Left ventricle myocardium superior (tissue), 1 donor: ENCODE measurements at regions not wholly inside any gene's neighbourhood (a gene's known extent, or its start where the extent isn't known, plus 50 kb on each side); places are given as distances from the start of the nearest gene placed in this dataset.

ENCODE experiments used
- ATAC-seq: fragments of 200-7000 bp; cut with Tn5 transposase; one replicate; pipeline ENCODE4 v1.9.1; 2020; ENCODE audit warnings: mild to moderate bottlenecking, moderate library complexity
- DNase-seq: peaks from one replicate; pipeline ENCODE4 v3.0.0-alpha.2; 2020
- intact Hi-C: fragments of 100-400 bp; cut with micrococcal nuclease; formaldehyde crosslinking; loops from one replicate; pipeline ENCODE4 v1.11.0; 2022
- donor health status: DM: no; HTN: yes; CAD: no; lungs with severe emphysema.

DNA sequence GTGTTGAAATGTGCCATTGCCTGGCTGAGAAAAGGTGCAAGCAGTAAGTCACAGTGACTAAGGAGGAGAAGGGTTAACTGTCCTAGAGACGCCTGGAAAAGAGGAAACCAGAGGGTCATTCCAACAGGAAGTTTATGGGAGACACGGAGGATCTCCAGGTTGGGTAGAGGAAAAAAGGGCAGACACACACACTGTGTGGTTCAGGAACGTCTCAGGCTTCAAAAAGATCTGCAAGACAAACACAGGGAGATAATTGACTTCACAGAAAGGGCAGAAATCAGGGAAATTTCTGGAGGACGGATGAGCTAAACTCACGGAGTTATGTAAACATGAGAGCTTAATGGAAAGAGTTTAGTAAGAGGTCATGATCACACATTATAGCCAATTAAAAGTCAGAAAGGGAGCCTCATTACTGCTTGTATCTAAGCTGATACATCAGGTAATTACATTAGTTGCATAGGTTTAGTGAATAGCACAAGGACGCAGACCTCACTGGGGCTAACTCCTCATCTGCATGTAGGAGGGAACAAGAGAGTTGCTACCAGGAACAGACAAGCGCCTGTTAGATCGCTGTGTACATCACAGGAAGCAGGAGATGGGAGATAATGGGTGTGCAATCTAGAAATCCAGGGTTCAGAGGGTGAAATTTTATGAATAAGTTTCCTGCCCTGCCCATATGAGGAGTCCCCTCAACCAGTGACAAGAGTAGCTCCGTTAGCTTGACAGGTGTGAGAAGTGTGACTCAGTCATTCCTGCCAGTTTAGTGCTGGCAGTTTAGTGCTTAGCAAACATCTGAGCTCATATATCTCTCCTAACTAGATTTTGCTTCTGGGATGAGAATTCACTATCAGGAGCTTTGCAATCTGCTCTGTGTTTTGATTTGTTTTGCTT, 96.6 kb upstream of the TNR start:
- no peak for DNase-seq
- intact Hi-C loops: no loop called here
- no peak for ATAC-seq

DNA sequence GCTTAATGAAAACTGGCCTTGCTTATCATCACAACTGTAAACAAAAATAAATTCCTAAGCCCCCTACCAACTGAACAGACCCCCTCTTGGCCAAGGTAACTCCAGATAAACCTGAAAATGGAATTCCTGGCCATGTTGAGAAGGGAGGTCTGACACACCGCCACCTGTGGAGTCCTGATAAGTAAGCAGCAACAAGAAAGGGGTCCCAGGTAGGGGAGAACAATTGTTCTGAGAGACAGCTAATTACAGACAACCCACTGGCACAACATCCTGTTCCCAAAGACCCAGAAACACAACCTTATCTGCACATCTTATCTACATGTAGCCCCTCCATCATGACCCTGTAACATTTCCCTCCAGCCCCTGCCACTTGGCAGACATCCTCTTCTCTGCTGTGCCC, 91.2 kb upstream of the TNR start:
- ATAC-seq (no peak), DNase-seq (no peak)
- intact Hi-C loops: no loop called here

DNA sequence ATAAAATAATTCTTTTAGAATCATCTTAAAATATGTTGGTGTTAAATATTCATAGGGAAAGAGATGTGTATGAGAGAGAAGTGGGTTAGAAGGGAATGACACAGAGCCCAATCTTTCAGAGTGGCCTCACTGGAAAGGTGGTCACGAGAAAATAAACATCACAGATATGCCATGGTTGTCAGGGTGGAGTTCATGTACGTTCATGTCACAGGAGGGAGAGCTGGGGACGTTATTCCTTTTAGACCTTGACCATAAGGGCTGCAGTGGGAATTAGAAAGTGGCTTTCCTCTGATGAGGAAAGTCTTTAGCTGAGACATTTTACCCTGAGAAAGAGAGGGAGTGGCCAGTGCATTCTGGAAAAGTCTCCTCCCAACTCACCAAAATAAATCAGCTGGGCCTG, 90.6 kb upstream of the TNR start:
- DNase-seq (no peak), ATAC-seq (no peak)
- intact Hi-C loops: no loop called here

DNA sequence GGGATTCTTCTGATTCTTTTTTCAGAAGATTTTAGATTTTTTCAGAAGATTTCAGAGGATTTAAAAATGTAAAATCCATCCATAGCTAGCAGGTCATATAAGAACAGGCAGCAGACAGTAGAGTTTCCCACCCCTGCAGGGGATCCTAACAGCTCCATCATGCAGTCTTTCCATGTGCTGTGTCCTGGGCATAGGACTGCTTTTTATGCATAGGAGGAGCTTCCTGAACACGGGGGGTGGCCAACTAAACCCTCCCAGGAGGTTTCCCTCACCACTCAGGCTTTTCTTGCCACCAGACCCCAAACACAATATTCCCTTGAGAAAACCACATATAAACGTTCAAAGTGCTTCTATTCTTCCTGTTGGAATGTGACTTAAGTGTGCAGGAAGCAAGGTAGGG, 90.1 kb upstream of the TNR start:
- DNase-seq (no peak), ATAC-seq (no peak)

DNA sequence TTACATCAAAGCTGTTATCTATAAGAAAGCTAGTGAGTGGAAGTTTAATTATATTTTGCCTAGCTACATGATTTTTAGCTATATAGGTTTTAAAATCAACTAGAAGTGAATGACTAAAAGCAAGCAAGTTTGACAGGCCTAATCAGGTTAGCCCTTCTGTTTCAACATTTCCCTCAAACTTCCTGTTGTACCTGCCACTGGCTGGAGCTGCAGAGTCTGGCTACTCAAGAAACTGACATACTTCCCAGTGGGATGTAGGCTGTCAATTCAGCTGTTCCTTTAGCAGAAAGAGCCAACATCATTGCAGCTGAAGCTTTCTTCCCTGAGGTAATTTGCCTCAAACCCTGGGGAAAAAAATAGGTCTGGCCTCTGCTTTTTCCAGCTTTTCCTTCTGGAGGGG, 87.1 kb upstream of the TNR start:
- intact Hi-C loops: no loop called here
- no peak for ATAC-seq
- DNase-seq: no peak

More for the DNA sequence above, 90.1 kb upstream of the TNR start:
- intact Hi-C loops: no loop called here

DNA sequence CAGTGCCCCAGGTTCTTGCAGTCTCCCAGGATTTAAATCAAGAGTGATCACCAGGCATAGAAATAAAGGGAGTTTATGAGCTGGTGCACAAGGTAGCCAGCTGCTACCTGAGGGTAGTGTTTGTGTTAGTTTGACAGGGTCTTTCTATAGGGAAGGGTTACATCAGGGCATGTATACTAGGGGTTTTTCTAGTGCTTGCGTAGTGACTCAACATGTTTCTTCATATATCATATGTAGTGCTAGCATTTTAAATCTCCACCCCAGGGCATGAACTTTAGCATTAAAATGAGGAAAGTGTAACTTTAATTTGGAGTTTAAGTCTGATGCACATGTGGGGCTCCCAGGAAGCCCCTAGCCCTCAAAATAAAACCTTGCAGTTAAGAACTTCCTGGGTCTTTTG, 86.5 kb upstream of the TNR start:
- no peak for ATAC-seq
- DNase-seq: no peak
- intact Hi-C loops: no loop called here

DNA sequence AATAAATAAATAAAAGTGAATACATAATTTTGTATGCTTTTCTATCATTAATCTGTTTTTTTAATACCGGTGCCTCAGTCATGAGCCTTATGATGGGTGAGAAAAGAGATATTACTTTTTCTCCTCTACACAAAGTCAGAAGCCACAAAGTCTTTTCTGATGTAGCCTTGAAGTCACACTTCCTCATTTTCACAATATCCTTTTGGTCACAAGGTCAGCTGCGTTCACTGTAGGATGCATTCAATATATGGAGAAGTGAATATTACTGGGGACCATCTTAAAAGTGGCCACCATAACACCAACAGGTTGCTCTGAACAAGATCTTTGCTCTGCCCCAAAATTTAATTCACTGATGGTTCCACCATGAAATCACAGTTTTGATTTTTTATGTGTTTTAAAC, 83.3 kb upstream of the TNR start:
- no peak for DNase-seq
- no peak for ATAC-seq
- intact Hi-C loops: no loop called here

DNA sequence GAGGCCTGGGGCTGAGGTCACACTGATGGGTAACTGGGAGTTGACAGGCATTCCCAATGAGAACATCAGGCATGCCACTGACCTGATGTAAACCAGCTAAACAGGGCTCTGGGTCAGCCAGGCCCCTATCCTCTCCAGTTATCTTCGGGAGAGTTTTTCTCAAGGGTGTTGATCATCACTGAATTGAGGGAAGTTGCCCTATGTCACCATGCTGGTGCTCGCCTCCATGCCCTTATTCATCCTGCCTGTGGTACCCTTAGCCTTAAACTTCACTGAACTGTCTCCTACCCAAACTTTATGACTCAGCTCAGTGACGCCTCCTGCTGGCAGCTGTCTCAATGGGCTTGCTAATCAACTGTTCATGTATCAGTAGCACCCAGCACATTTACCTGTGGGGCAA, 80.7 kb upstream of the TNR start:
- DNase-seq (peak; percentile 39), ATAC-seq (peak; percentile 94)
- intact Hi-C loops: no loop called here

DNA sequence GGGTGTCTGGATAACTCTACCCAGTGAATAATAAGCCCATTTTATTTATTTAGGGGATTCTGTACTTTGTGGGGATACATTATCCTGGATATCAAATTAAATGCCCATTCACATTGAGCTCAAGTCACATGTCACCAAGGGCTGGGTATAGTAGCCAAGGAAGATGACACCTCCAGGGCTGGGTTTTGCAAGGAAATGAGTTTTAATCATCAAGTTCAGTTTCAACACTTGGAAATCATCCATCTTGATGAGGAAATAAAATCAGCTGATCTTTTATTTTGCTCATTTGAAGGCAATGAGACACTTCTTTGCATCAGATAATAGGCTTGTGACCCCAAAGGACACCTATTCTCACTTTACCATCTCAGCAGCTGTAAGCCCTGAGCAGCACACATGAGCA, 80.0 kb upstream of the TNR start:
- ATAC-seq: no peak
- intact Hi-C loops: no loop called here
- no peak for DNase-seq

DNA sequence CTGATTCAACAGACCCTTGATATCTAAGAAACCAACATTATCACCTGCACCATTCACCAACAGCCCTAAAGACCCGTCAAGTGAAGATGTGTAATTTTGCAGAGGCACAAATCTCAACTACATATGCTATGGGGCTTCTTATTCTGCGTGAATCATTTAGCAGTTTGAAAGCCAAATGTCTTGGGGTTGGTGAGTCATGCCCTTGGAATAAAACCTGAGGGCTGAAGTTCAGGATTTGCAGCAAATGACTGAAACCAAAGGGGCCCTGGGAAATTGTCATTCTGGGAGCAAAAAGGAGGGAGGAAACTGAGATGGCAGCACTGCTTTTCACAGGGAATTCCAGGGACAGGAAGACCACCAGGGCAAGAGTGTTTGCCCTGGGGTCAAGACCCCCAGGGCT, 79.2 kb upstream of the TNR start:
- intact Hi-C loops: no loop called here
- DNase-seq (no peak), ATAC-seq (no peak)

DNA sequence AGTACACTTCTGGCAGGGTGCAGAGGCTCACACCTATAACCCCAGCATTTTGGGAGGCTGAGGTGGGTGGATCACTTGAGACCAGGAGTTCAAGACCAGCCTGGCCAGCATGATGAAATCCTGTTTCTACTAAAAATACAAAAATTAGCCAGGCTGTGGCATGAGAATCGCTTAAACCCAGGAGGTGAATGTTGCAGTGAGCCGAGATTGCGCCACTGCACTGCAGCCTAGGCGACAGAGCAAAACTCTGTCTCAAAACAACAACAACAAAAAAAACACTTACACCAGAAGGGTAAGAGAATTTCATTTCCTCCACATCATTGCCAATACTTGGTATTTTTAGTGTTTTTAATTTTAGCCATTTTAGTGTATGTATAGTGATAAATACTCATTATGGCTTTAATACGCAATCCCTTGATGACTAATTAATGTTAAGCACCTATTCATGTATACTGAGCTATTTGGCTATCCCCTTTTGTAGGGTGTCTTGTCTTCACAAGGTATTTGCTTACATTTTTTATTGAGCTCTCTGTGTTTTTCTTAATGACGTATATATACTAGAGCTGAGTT, 77.1 kb upstream of the TNR start:
- intact Hi-C loops: no loop called here
- DNase-seq (no peak), ATAC-seq (no peak)

DNA sequence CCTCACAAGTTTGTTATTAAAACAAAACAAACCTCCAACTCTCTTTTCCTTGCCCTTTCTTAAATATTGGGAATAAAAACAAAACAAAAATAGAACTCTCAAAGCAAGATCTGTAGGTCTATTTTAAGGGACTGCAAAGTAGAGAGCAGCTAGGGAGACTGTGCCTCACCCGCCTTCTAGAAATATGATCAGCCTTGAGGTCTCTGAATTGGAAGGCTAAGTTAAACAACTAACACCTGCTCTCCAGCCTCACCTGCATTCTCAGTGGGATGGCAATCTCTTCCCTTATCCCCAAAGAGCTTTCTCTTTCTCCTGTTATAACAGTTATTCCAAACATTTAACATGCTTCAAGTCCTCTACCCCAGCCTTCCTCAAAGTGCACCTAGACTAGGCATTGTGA, 75.5 kb upstream of the TNR start:
- intact Hi-C loops: no loop called here
- ATAC-seq (no peak), DNase-seq (no peak)

DNA sequence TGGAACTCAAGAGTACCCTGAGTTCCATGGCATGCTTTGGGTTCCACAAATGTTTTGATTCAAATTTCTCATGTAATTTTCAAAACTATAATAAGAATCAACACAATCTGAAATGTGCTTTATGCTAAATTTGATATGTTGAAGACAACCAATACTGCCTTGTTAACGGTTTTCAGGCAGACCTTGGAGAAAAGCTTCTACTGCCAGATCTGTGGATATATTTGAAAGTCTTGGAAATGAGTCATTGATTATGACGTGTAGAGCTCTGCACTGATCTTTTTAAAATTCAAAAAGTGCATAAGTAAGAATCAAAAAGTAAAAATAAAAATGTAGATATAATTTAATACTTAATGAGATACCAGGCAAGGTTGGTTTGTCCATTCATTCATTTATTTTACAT, 74.0 kb upstream of the TNR start:
- intact Hi-C loops: no loop called here
- no peak for DNase-seq
- no peak for ATAC-seq

DNA sequence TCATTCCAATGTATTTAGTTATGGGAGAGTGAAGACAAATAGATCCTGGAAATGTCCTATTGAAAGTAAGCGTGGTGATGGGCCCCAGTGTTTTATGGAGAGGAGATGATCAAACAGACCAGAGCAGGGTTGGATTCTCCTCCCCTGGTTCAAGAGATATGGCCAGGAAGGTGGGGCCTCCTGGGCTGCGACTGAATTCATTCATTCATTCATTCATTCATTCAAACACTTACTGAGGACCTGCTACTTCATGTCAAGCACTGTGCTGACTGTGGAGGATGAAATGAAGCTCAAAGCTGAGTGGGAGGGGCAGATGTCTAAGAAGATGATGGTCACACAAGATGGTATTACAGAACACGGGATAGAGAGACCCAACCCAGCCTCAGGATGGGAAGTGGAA, 71.5 kb upstream of the TNR start:
- intact Hi-C loops: no loop called here
- ATAC-seq: no peak
- no peak for DNase-seq

DNA sequence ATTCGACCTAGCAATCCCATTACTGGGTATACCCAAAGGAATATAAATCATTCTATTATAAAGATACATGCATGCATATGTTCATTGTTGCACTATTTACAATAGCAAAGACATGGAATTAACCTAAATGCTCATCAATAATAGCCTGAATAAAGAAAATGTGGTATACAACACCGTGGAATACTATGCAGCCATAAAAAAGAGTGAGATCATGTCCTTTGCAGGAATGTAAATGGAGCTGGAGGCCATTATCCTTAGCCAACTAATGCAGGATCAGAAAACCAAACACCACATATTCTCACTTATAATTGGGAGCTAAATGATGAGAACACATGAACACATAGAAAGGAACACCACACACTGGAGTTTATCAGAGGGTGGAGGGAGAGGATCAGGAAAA, 69.5 kb upstream of the TNR start:
- intact Hi-C loops: no loop called here
- no peak for ATAC-seq
- no peak for DNase-seq

DNA sequence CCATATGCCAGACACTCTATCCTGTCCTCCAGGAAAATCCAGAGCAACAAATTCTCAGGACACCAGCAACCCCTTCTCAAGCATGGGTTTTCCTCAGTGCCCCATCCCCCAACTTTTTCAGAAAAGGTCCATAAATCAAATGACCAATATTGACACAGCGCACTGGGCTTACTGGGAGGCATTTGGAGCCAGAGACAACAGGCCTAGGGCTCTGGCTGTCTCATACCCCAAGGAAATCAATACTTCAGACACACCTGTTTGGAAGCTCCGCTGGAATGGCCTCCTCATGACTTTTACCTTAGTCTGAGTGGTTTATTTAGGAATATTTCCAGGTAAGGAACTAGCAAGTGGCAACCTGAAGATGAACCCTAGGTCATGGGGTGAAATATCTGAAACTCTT, 66.9 kb upstream of the TNR start:
- ATAC-seq: no peak
- intact Hi-C loops: no loop called here

DNA sequence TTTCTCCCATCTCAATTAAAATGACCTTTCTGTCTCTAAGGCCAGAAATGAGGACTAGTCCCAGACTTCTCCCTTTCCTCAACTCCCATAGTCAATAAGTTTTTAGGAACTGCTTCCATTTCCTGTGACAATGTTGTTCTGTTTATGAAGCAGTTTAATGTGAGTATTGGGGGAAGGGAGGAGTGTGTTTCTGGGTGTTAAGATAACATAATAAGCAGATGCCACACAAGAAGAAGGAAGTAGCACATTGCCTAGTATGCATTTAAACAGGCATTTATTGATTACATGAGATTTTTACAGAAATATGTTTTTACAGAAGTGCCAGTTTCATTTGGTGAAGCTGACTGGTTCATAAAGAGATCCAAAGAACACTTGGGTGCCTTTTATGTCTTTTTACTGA, 65.6 kb upstream of the TNR start:
- ATAC-seq (peak; percentile 31), DNase-seq (no peak)
- intact Hi-C loops: no loop called here

More for the DNA sequence above, 66.9 kb upstream of the TNR start:
- DNase-seq: no peak

DNA sequence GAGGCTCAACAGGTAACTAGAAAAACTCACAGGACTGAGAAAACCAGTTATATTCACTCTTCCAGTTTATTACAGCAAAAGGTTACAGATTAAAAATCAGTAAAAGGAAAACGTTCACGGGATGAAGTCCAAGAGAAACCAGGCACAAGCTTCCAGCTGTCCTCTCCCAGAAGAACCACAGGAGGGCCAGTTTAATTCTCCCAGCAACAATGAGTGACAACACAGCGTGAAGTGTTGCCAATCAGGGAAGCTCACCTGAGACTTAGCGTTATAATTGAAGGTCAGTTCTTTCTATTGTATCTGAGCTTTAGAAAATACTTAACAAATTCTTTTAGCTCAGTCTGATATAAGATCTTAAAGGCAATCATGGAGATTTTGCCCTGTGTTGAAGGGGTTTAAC, 65.2 kb upstream of the TNR start:
- ATAC-seq (no peak), DNase-seq (no peak)
- intact Hi-C loops: no loop called here

DNA sequence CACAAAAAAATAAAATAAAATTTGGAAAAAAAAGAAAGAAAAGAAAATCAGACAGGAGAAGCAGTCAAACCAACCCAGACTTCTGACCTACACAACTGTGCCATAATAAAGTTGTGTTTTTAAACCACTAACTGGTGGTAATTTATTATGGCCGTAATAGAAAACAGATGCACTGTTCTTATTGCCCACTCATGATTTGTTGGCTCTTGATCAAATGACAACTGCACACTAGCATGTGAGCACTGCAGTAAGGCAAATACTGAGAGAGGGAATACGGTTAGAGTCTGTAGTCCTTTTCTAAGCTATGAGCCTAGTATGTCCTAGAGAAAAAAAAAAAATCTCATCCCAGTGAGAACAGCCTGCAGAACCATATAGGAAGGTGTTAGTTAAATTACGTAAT, 61.2 kb upstream of the TNR start:
- no peak for DNase-seq
- intact Hi-C loops: no loop called here
- ATAC-seq: peak; percentile 22

DNA sequence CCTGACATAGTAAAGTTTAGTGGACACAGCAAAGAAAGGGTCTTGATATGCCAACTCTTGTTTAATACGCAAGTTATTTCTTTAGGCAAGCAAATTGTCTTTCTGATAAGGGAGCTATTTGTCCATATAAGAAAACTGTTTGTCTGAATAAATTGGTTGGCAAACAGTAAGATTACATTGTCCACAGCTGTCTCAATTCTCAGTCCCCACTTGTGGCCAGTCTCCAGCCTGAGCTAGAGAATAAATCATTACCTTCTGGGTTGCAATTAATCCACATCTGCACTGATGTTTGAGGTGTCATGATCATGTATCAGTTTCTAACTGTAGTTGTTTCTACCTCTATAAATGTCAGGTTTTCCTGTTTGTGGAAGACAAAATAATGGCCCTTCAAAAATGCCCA, 60.0 kb upstream of the TNR start:
- ATAC-seq (no peak), DNase-seq (no peak)
- intact Hi-C loops: no loop called here

DNA sequence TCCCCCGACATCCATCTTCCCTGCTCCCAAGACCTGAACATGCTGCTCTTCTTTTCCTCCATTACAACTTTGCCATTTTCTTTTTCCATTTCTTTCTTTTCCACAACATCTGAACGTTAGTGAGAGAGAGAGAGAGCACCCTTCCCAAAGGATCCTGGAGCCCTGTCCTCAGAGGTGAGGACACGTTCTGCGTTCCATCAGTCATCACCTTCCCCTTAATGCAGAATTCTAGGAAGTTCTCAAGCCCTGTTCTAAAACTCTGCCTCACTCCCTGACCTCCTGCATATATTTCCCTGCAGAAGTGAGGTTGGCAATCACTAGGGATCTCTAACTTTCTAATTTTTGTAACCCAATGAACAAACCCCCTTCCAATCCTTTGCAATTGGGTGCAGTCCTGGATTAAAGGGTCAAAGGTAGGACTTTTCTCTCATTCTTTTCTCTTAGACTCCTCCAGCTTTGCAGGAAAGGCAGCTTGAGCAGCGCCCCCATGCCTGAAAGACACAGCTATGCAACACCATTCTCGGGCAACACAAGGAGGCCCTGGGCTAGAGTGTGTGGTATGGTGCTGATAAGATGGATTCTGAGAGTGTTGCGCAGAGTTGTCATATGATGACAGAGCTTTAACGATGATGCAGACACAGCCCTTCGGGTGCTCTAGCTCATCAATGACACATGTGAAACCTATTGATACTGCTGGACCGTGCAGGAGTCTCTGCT, 59.2 kb upstream of the TNR start:
- no peak for DNase-seq
- ATAC-seq: peak; percentile 96
- intact Hi-C loops: no loop called here
